IMR-90 (cell line): ENCODE measurements at regions not wholly inside any gene's neighbourhood (a gene's known extent, or its start where the extent isn't known, plus 50 kb on each side); places are given as distances from the start of the nearest gene placed in this dataset.

Experiments used
- ATAC-seq: fragments of 200-7000 bp; cut with Tn5 transposase; 2 replicates; pipeline ENCODE4 v1.9.1; 2020; ENCODE audit warnings: low read depth, mild to moderate bottlenecking, moderate library complexity
- BruUV-seq: library from RNA; stranded (reverse); fragments of 400-500 nt; replicated peaks from 2 replicates; lab custom pipeline; 2021; lab: Mats Ljungman, UMichigan
- CTCF ChIA-PET: fragments of 300-600 bp; formaldehyde crosslinking; extraction: SDS; loops from one replicate; lab custom pipeline; 2021; ENCODE audit warnings: antibody characterized with exemption; lab: Yijun Ruan, JAX
- POLR2A ChIA-PET: fragments of 300-600 bp; sonication (Branson Sonifier 250); formaldehyde crosslinking; loops from one replicate; lab custom pipeline; 2022; ENCODE audit warnings: antibody characterized with exemption; ENCODE audit not compliant: unreplicated experiment; lab: Charles Lee
- DNase-seq: peaks from one replicate; pipeline ENCODE4 v3.0.0; 2013
- H2AFZ ChIP-seq: replicated peaks from 2 replicates; pipeline ENCODE3; 2013; ENCODE audit warnings: low read length, mild to moderate bottlenecking; ENCODE audit not compliant: poor library complexity
- H2AK5ac ChIP-seq: 2 replicates; pipeline ENCODE4 v1.6.1; 2013; ENCODE audit warnings: low read depth, low read length, inconsistent platforms
- H2AK9ac ChIP-seq: replicated peaks from 2 replicates; pipeline ENCODE3; 2013; ENCODE audit warnings: mild to moderate bottlenecking, low read depth, low read length, moderate library complexity; ENCODE audit not compliant: poor library complexity
- H2BK120ac ChIP-seq: 2 replicates; pipeline ENCODE4 v1.6.1; 2013; ENCODE audit warnings: low read depth, low read length, inconsistent platforms
- H2BK15ac ChIP-seq: 3 replicates; pipeline ENCODE4 v1.6.1; 2013; ENCODE audit warnings: low read depth, low read length, inconsistent platforms
- H2BK20ac ChIP-seq: 2 replicates; pipeline ENCODE4 v1.6.1; 2013; ENCODE audit warnings: low read depth, mild to moderate bottlenecking, inconsistent platforms, low read length, moderate library complexity
- H2BK5ac ChIP-seq: 2 replicates; pipeline ENCODE4 v1.6.1; 2013; ENCODE audit warnings: mild to moderate bottlenecking, low read depth, low read length, inconsistent platforms; ENCODE audit not compliant: poor library complexity, severe bottlenecking
- H3K14ac ChIP-seq: replicated peaks from 2 replicates; pipeline ENCODE4 v1.6.1; 2013; ENCODE audit warnings: low read depth, low read length, inconsistent platforms
- H3K18ac ChIP-seq: 2 replicates; pipeline ENCODE4 v1.6.1; 2013; ENCODE audit warnings: low read depth, low read length, control low read depth
- H3K23ac ChIP-seq: 2 replicates; pipeline ENCODE4 v1.6.1; 2013; ENCODE audit warnings: low read depth, low read length, inconsistent platforms
- H3K27ac ChIP-seq: 2 replicates; pipeline ENCODE4 v1.5.1; 2013; ENCODE audit warnings: mild to moderate bottlenecking, control low read depth, low read length; ENCODE audit not compliant: insufficient read depth
- H3K27me3 ChIP-seq: 2 replicates; pipeline ENCODE4 v1.6.1; 2013; ENCODE audit warnings: low read length; ENCODE audit not compliant: control insufficient read depth, insufficient read depth
- H3K36me3 ChIP-seq: 2 replicates; pipeline ENCODE4 v1.6.1; 2013; ENCODE audit warnings: low read length, mixed read lengths; ENCODE audit not compliant: control insufficient read depth, insufficient read depth
- H3K4ac ChIP-seq: 2 replicates; pipeline ENCODE4 v1.6.1; 2013; ENCODE audit warnings: low read depth, low read length, inconsistent platforms
- H3K4me1 ChIP-seq: 2 replicates; pipeline ENCODE4 v1.6.1; 2013; ENCODE audit warnings: low read length, mixed read lengths; ENCODE audit not compliant: control insufficient read depth, insufficient read depth
- H3K4me2 ChIP-seq: 2 replicates; pipeline ENCODE4 v1.6.1; 2013; ENCODE audit warnings: low read depth, mild to moderate bottlenecking, control low read depth, low read length, moderate library complexity
- H3K4me3 ChIP-seq: 2 replicates; pipeline ENCODE4 v1.5.1; 2013; ENCODE audit warnings: low read depth, mild to moderate bottlenecking, control low read depth, low read length, moderate library complexity; ENCODE audit not compliant: insufficient read depth
- H3K56ac ChIP-seq: 2 replicates; pipeline ENCODE4 v1.6.1; 2013; ENCODE audit warnings: low read length, inconsistent platforms; ENCODE audit not compliant: insufficient read depth; ENCODE audit errors: extremely low read depth
- H3K79me1 ChIP-seq, 2 experiments: 2 replicates each; pipeline ENCODE4 v1.6.1; 2013; ENCODE audit warnings: low read length in 2 of 2, inconsistent platforms in 1 of 2, low read depth in 1 of 2
- H3K9ac ChIP-seq: 2 replicates; pipeline ENCODE4 v1.6.1; 2013; ENCODE audit warnings: low read depth, low read length, control low read depth
- H3K9me1 ChIP-seq: 2 replicates; pipeline ENCODE4 v1.6.1; 2013; ENCODE audit warnings: low read length, inconsistent platforms; ENCODE audit not compliant: insufficient read depth
- H3K9me3 ChIP-seq: 2 replicates; pipeline ENCODE4 v1.6.1; 2013; ENCODE audit warnings: low read length; ENCODE audit not compliant: control insufficient read depth, insufficient read depth
- H4K20me1 ChIP-seq: 2 replicates; pipeline ENCODE4 v1.6.1; 2013; ENCODE audit warnings: low read length, inconsistent platforms; ENCODE audit not compliant: insufficient read depth
- H4K5ac ChIP-seq: 2 replicates; pipeline ENCODE4 v1.6.1; 2013; ENCODE audit warnings: mild to moderate bottlenecking, low read depth, low read length, control low read depth
- H4K8ac ChIP-seq, 2 experiments: 2 replicates each; pipeline ENCODE4 v1.6.1; 2013; ENCODE audit warnings: low read depth in 2 of 2, low read length in 2 of 2, control low read depth in 1 of 2, inconsistent platforms in 1 of 2
- H4K91ac ChIP-seq: 2 replicates; pipeline ENCODE4 v1.6.1; 2013; ENCODE audit warnings: low read depth, low read length, inconsistent platforms; ENCODE audit not compliant: insufficient read depth
- BHLHE40 ChIP-seq: fragments of 150-350 bp; IDR thresholded peaks from 2 replicates; pipeline ENCODE4 v1.6.1; 2016; ENCODE audit warnings: mild to moderate bottlenecking, low read depth, low read length
- CHD1 ChIP-seq: IDR thresholded peaks from 2 replicates; pipeline ENCODE4 v1.6.1; 2012; ENCODE audit warnings: low read depth, low read length, improper control_type of control experiment
- CTCF ChIP-seq: conservative IDR thresholded peaks from 2 replicates; pipeline ENCODE4 v1.5.1; 2012; ENCODE audit warnings: mild to moderate bottlenecking, low read depth, low read length, improper control_type of control experiment
- ELK1 ChIP-seq: fragments of 150-350 bp; IDR thresholded peaks from 2 replicates; pipeline ENCODE4 v1.6.1; 2016; ENCODE audit warnings: low read depth, mild to moderate bottlenecking, low read length, moderate library complexity, borderline replicate concordance
- FOS ChIP-seq: fragments of 150-350 bp; IDR thresholded peaks from 2 replicates; pipeline ENCODE4 v1.6.1; 2016; ENCODE audit warnings: low read depth, low read length
- MAFK ChIP-seq: IDR thresholded peaks from 2 replicates; pipeline ENCODE4 v1.6.1; 2012; ENCODE audit warnings: low read depth, low read length, improper control_type of control experiment
- MXI1 ChIP-seq: IDR thresholded peaks from 2 replicates; pipeline ENCODE4 v1.6.1; 2012; ENCODE audit warnings: low read depth, mild to moderate bottlenecking, low read length, moderate library complexity, borderline replicate concordance
- NFE2L2 ChIP-seq: fragments of 150-350 bp; IDR thresholded peaks from 2 replicates; pipeline ENCODE4 v1.6.1; 2016; ENCODE audit warnings: low read depth, mild to moderate bottlenecking, low read length
- POLR2A ChIP-seq: IDR thresholded peaks from 2 replicates; pipeline ENCODE4 v1.6.1; 2012; ENCODE audit warnings: mild to moderate bottlenecking, low read depth, low read length
- RAD21 ChIP-seq: IDR thresholded peaks from 2 replicates; pipeline ENCODE4 v1.6.1; 2012; ENCODE audit warnings: low read length, improper control_type of control experiment
- RCOR1 ChIP-seq: IDR thresholded peaks from 2 replicates; pipeline ENCODE4 v1.6.1; 2012; ENCODE audit warnings: mild to moderate bottlenecking, low read length, improper control_type of control experiment; ENCODE audit not compliant: insufficient replicate concordance
- RFX5 ChIP-seq: IDR thresholded peaks from 2 replicates; pipeline ENCODE4 v1.8.0; 2012; ENCODE audit warnings: low read depth, mild to moderate bottlenecking, low read length, moderate library complexity
- USF2 ChIP-seq: fragments of 150-350 bp; IDR thresholded peaks from 2 replicates; pipeline ENCODE4 v1.6.1; 2017; ENCODE audit warnings: mild to moderate bottlenecking, antibody characterized with exemption, low read length, low read depth
- WGBS, 2 experiments: methylation state at CpG; one replicate each; pipeline versions ENCODE4 v1.1.5 to v1.1.7; 2013; ENCODE audit warnings: missing lambda C conversion rate in 2 of 2; ENCODE audit not compliant: insufficient read length in 1 of 2; ENCODE audit errors: extremely low coverage in 2 of 2; 5-methylcytosine and 5-hydroxymethylcytosine counted together
- dilution Hi-C: fragments of 300-500 bp; cut with HindIII; formaldehyde crosslinking; loops from one replicate; pipeline ENCODE4 v1.14.3; 2018; ENCODE audit warnings: low sequenced_read_pairs; ENCODE audit not compliant: unreplicated experiment
- in situ Hi-C: fragments of 300-500 bp; cut with MboI; formaldehyde crosslinking; loops from 3 replicates; pipeline ENCODE4 v1.14.3; 2019; ENCODE audit warnings: low sequenced_read_pairs, inconsistent platforms, mixed read lengths
- intact Hi-C: fragments of 100-400 bp; cut with micrococcal nuclease; formaldehyde crosslinking; loops from 2 replicates; pipeline ENCODE4 v1.10.0; 2022

GRCh38 chrX:121132675-121133074 is 85.3 kb downstream of the GLUD2 start:
- Histone ChIP-seq H2AK9ac (no peak overlapping the region), H3K9me1 (no peaks in the 10 kb centered on the region), H3K18ac (no peak overlapping the region), H2BK5ac (no peak overlapping the region), H3K4me1 (no peaks in the 10 kb centered on the region), H3K56ac (no peak overlapping the region), H2BK15ac (no peak overlapping the region), H2AK5ac (no peak overlapping the region), H3K23ac (no peak overlapping the region), H3K14ac (no peak overlapping the region), H3K9me3 (no peaks in the 10 kb centered on the region), H4K91ac (no peak overlapping the region), H2BK20ac (no peak overlapping the region), H3K27ac (no peak overlapping the region), H3K4ac (no peak overlapping the region), H3K79me1 (no peaks in the 10 kb centered on the region), H4K20me1 (no peaks in the 10 kb centered on the region), H3K36me3 (no peaks in the 10 kb centered on the region), H2AFZ (no peak overlapping the region), H4K8ac (no peak overlapping the region), H3K4me3 (no peak overlapping the region), H3K4me2 (no peak overlapping the region), H4K5ac (no peak overlapping the region), H2BK120ac (no peak overlapping the region), H3K27me3 (no peaks in the 10 kb centered on the region), H3K9ac (no peak overlapping the region)
- ATAC-seq (no peak), DNase-seq (no peak)
- 50% methylated on average over 1 of the region's 6 CpGs; no CpG with 5 or more reads in 1 of the 2 experiments for WGBS, 2 experiments
- in situ Hi-C loops (no loop called here), intact Hi-C loops (no loop called here), dilution Hi-C loops (no loop called here)
- POLR2A ChIA-PET: no interaction called here
- no TSS peak for BruUV-seq
- TF ChIP-seq CTCF (no peak), FOS (no peak), NFE2L2 (no peak), MXI1 (no peak), RFX5 (no peak), RCOR1 (no peak), RAD21 (no peak), MAFK (no peak), POLR2A (no peak), BHLHE40 (no peak), ELK1 (no peak), CHD1 (no peak), USF2 (no peak)
- CTCF ChIA-PET: no interaction called here
